Kidney (tissue), 13 donors: ENCODE measurements at regions not wholly inside any gene's neighbourhood (a gene's known extent, or its start where the extent isn't known, plus 50 kb on each side); places are given as distances from the start of the nearest gene placed in this dataset.
"Not testable (repeated sequence)": the region's sequence is repeated elsewhere in the genome, so short reads cannot be mapped to it uniquely, and the experiment has no call there.

ENCODE experiments used
- DNase-seq, 5 donors: peaks; one replicate each; pipeline ENCODE4 v3.0.0-alpha.2; 2013 to 2020
- FAIRE-seq: peaks from 2 replicates; lab custom pipeline; 2012; peaks lifted over from hg19 to GRCh38; lab: Jason Lieb, UNC
- H3K27ac ChIP-seq, 2 donors: one replicate each; pipeline ENCODE4 v1.7.0; 2013; ENCODE audit warnings: low read depth in 2 of 2, low read length in 2 of 2, inconsistent platforms in 1 of 2
- H3K27me3 ChIP-seq: one replicate; pipeline ENCODE4 v1.7.1; 2013; ENCODE audit warnings: low read length, inconsistent platforms; ENCODE audit not compliant: control insufficient read depth, insufficient read depth
- H3K36me3 ChIP-seq, 3 donors: one replicate each; pipeline versions ENCODE4 v1.7.0 to v1.7.1; 2013; ENCODE audit warnings: low read length in 3 of 3, control low read depth in 1 of 3, inconsistent platforms in 1 of 3; ENCODE audit not compliant: insufficient read depth in 3 of 3, control insufficient read depth in 2 of 3
- H3K4me1 ChIP-seq, 3 donors: one replicate each; pipeline versions ENCODE4 v1.7.0 to v1.7.1; 2013; ENCODE audit warnings: low read length in 3 of 3, inconsistent platforms in 1 of 3, low read depth in 1 of 3; ENCODE audit not compliant: control insufficient read depth in 2 of 3, insufficient read depth in 2 of 3
- H3K4me3 ChIP-seq, 3 donors: one replicate each; pipeline versions ENCODE4 v1.7.0 to v1.8.1; 2013; ENCODE audit warnings: low read length in 3 of 3, control low read depth in 1 of 3, inconsistent platforms in 1 of 3
- H3K9ac ChIP-seq, 3 donors: one replicate each; pipeline versions ENCODE4 v1.7.0 to v1.7.1; 2013; ENCODE audit warnings: low read length in 3 of 3, control low read depth in 1 of 3, inconsistent platforms in 1 of 3
- H3K9me3 ChIP-seq, 3 donors: one replicate each; pipeline versions ENCODE4 v1.7.0 to v1.7.1; 2013; ENCODE audit warnings: low read length in 3 of 3, control low read depth in 1 of 3, inconsistent platforms in 1 of 3; ENCODE audit not compliant: control insufficient read depth in 2 of 3, insufficient read depth in 1 of 3
- CTCF ChIP-seq: IDR thresholded peaks from 3 replicates; pipeline ENCODE4 v1.5.1; 2012; ENCODE audit warnings: mild to moderate bottlenecking, moderate library complexity, borderline replicate concordance; ENCODE audit not compliant: insufficient read depth; ENCODE audit errors: extremely low read depth
- intact Hi-C: fragments of 100-400 bp; cut with DNase I; formaldehyde crosslinking; loops from one replicate; pipeline ENCODE4 v1.11.1; 2022
- donor health status: control.
- donor health status: control.
- donor health status: control.
- donor health status: control.
- donor health status: control.
- donor health status: DM: yes; HTN: yes; CAD: no.
- donor health status: Normal renal cell carcinoma (clear cell type).

GRCh38 chrX:1750267-1750666 is 135.4 kb downstream of the ASMT start:
- no peak for TF ChIP-seq CTCF
- Histone ChIP-seq H3K9ac (no peak overlapping the region), H3K4me3 (no peak overlapping the region), H3K9me3 (peaks cover 0 to 4% (median 0%) of the 10 kb centered on the region in 3 donors), H3K36me3 (no peaks in the 10 kb centered on the region), H3K27ac (no peak overlapping the region), H3K27me3 (no peaks in the 10 kb centered on the region), H3K4me1 (no peaks in the 10 kb centered on the region)
- intact Hi-C loops = no loop called here
- DNase-seq (no peak), FAIRE-seq (no peak)

GRCh38 chrX:1751781-1752180 is 136.9 kb downstream of the ASMT start:
- Histone ChIP-seq H3K9ac (no peak overlapping the region), H3K4me1 (no peaks in the 10 kb centered on the region), H3K27ac (no peak overlapping the region), H3K27me3 (no peaks in the 10 kb centered on the region), H3K9me3 (peaks cover 0 to 4% (median under 1%) of the 10 kb centered on the region in 3 donors), H3K4me3 (no peak overlapping the region), H3K36me3 (no peaks in the 10 kb centered on the region)
- intact Hi-C loops = no loop called here
- DNase-seq (no peak), FAIRE-seq (no peak)
- no peak for TF ChIP-seq CTCF

- FAIRE-seq, H3K27me3 ChIP-seq, H3K27ac ChIP-seq, H3K9ac ChIP-seq, intact Hi-C loops, H3K4me3 ChIP-seq, DNase-seq, H3K9me3 ChIP-seq, H3K4me1 ChIP-seq, H3K36me3 ChIP-seq: not testable (repeated sequence)
Measured at GRCh38 chrX:1752799-1753198, 137.9 kb downstream of the ASMT start.

GRCh38 chrX:1754077-1754476 is 139.2 kb downstream of the ASMT start:
- no peak for TF ChIP-seq CTCF
- DNase-seq (no peak), FAIRE-seq (no peak)
- no peaks in the 10 kb centered on the region for H3K4me1 ChIP-seq
- H3K4me3 ChIP-seq = no peak overlapping the region
- H3K36me3 ChIP-seq = no peaks in the 10 kb centered on the region
- H3K9me3 ChIP-seq = peaks cover 0 to 9% (median 2%) of the 10 kb centered on the region in 3 donors
- no peak overlapping the region for H3K9ac ChIP-seq
- H3K27me3 ChIP-seq = no peaks in the 10 kb centered on the region
- intact Hi-C loops = no loop called here
- no peak overlapping the region for H3K27ac ChIP-seq
